Retinal pigment epithelial cell (primary cell): ENCODE measurements at regions not wholly inside any gene's neighbourhood (a gene's known extent, or its start where the extent isn't known, plus 50 kb on each side); places are given as distances from the start of the nearest gene placed in this dataset.
A peak's percentile ranks its signal among the peaks of the same experiment; 100 is the strongest.
"Not testable (repeated sequence)": the region's sequence is repeated elsewhere in the genome, so short reads cannot be mapped to it uniquely, and the experiment has no call there.

Source experiments
- DNase-seq: peaks from one replicate; pipeline ENCODE4 v3.0.0-alpha.2; 2010; ENCODE audit warnings: low read depth
- H3K4me3 ChIP-seq: 2 replicates; pipeline ENCODE4 v1.5.1; 2011; ENCODE audit warnings: mild to moderate bottlenecking, low read length, control low read depth, moderate library complexity
- CTCF ChIP-seq: conservative IDR thresholded peaks from 2 replicates; pipeline ENCODE4 v1.5.1; 2011; ENCODE audit warnings: low read depth, low read length, control low read depth, inconsistent platforms

- no peak overlapping the region for H3K4me3 ChIP-seq
- TF ChIP-seq CTCF: no peak
- DNase-seq: no peak
Measured at GRCh38 chr7:20083781-20084180, 133.4 kb downstream of the MACC1 start.

DNA sequence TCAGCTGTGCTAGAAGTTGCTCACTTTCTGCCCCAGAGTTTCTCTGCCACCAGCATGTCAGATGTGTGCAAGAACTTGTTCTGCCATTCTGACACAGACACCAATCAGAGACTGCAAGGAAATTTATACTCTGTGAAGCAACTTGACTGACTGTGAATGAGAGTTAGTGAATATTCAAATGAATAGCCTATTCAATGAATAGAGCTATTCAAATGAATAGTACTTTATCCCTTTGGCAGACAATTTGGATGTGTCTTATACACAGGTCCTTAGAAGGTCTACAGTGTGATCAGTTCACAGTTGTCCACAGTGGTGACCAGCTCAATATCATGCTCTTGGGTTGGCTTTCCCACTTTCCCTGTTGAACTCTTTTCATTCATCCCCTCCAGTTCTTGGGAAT, 138.1 kb downstream of the MACC1 start:
- no peak for DNase-seq
- no peak for TF ChIP-seq CTCF
- H3K4me3 ChIP-seq: no peak overlapping the region

DNA sequence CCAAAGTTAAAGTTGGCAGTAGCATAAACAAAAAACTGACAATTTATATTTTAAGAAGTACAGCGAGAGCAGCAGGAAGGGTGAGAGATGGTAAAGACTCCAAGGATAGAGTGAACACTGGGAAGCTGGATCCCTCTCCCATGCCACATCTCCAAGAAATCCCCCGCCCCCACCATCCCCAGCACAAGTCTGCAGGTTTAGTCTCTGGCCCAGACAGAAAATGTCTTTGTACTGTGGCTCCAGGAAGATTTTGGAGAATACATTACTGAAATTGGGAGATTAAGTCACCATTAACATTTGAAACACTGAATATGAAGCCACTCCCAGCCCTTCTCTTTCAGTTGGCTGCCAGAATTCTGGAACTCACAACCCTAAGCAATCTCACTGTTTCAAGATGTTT, 140.3 kb downstream of the MACC1 start:
- H3K4me3 ChIP-seq: no peak overlapping the region
- no peak for DNase-seq
- TF ChIP-seq CTCF: no peak

DNA sequence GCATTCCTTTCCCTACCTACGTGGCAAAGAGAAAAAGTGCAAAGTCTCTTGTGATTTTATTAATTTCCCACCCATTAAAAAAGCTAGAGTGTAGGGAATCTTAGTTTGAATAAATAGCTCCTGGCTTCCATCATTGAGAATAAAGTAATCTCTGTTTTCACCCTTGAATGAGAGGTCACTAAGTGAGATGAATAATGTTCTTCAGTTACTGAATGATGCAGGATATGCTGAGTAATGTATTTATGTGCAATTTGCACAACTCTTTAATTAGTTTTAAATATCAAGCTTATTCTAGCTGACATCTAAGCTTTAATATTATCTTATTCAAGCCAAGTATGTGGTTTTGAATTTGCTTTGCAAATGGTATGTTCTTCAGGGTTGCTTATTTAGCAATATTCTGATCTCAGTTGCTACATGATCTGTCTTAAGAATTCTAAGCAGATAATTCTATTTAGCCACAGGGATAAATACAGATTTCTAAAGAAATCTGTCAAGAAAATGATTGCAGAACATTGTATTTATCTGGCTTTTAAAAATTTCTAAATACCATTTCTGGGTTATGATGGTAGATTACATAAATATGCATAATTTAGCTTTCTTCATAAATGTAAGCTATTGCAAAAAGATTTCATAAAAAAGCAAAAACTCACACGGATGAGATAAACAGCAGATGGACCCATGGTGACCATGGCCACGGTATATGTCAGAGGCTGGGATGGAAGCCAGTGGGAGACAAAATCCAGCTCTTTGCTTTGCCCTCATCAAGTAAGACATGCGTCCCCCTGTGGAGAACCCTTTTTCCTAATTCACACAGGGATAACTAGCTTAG, 141.0 kb downstream of the MACC1 start:
- DNase-seq: peak; percentile 82
- no peak for TF ChIP-seq CTCF
- no peak overlapping the region for H3K4me3 ChIP-seq

DNA sequence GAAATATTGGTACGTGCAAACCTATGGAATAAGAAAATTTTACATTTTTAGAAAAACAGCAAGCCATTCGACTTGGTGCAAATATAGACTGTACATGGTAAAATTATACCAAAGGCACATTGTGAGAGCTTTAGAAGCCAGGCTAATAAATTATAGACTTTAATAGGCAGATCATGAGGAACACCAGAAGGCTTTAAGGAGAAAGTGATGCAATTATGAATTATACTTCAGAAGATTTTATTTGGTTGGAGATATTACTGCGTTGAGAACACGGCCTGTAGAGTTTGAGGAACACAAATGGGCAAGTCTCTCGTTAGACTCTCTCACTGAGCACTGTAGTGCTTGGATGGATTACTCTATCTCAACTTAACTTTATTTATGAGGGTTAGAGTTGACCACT, 141.7 kb downstream of the MACC1 start:
- no peak overlapping the region for H3K4me3 ChIP-seq
- no peak for TF ChIP-seq CTCF
- DNase-seq: no peak

- not testable (repeated sequence) for H3K4me3 ChIP-seq, DNase-seq
Measured at GRCh38 chr7:20068004-20068403, 149.2 kb downstream of the MACC1 start.

GRCh38 chr7:20064974-20065862, 152.0 kb downstream of the MACC1 start:
- no peak for TF ChIP-seq CTCF
- H3K4me3 ChIP-seq: no peak overlapping the region
- peak; percentile 93 for DNase-seq
